Activated naive CD4-positive, alpha-beta T cell treated with Interleukin-2 at 50 U/mL for 16 hours (primary cell): ENCODE measurements at regions not wholly inside any gene's neighbourhood (a gene's known extent, or its start where the extent isn't known, plus 50 kb on each side); places are given as distances from the start of the nearest gene placed in this dataset.
A peak's percentile ranks its signal among the peaks of the same experiment; 100 is the strongest.
"Not testable (repeated sequence)": the region's sequence is repeated elsewhere in the genome, so short reads cannot be mapped to it uniquely, and the experiment has no call there.

Experiments used
- DNase-seq: peaks from one replicate; pipeline ENCODE4 v3.0.0-alpha.2; 2020

GRCh38 chr1:55304229-55304740, 89.1 kb upstream of the USP24 start:
- no peak for DNase-seq

- no peak for DNase-seq
These were observed 87.8 kb upstream of the USP24 start for GRCh38 chr1:55302972-55303371.

- DNase-seq: no peak
These were observed 86.7 kb upstream of the USP24 start for GRCh38 chr1:55301912-55302311.

GRCh38 chr1:55300975-55301374, 85.8 kb upstream of the USP24 start:
- no peak for DNase-seq

- no peak for DNase-seq
These were observed 83.2 kb upstream of the USP24 start for GRCh38 chr1:55298167-55298894.

- DNase-seq: not testable (repeated sequence)
These were observed 81.1 kb upstream of the USP24 start for GRCh38 chr1:55296247-55296646.

GRCh38 chr1:55289614-55290013, 74.5 kb upstream of the USP24 start:
- DNase-seq: no peak

GRCh38 chr1:55289042-55289441, 73.9 kb upstream of the USP24 start:
- DNase-seq: no peak

GRCh38 chr1:55288245-55288644, 73.1 kb upstream of the USP24 start:
- DNase-seq: no peak

- no peak for DNase-seq
These were observed 72.6 kb upstream of the USP24 start for GRCh38 chr1:55287723-55288122.

GRCh38 chr1:55286856-55287602, 71.9 kb upstream of the USP24 start:
- DNase-seq: no peak

GRCh38 chr1:55285834-55286233, 70.7 kb upstream of the USP24 start:
- no peak for DNase-seq

GRCh38 chr1:55284856-55285255, 69.7 kb upstream of the USP24 start:
- no peak for DNase-seq

GRCh38 chr1:55282058-55282457, 66.9 kb upstream of the USP24 start:
- no peak for DNase-seq

- DNase-seq: no peak
These were observed 65.6 kb upstream of the USP24 start for GRCh38 chr1:55280731-55281130.

- DNase-seq: no peak
These were observed 64.5 kb upstream of the USP24 start for GRCh38 chr1:55279627-55280026.

- DNase-seq: no peak
These were observed 63.2 kb upstream of the USP24 start for GRCh38 chr1:55278378-55278777.

GRCh38 chr1:55277377-55278130, 62.4 kb upstream of the USP24 start:
- peak; percentile 81 for DNase-seq

- DNase-seq: no peak
These were observed 61.7 kb upstream of the USP24 start for GRCh38 chr1:55276671-55277376.

- DNase-seq: no peak
These were observed 60.8 kb upstream of the USP24 start for GRCh38 chr1:55275941-55276341.

GRCh38 chr1:55275151-55275748, 60.1 kb upstream of the USP24 start:
- DNase-seq: no peak

GRCh38 chr1:55272994-55273393, 57.8 kb upstream of the USP24 start:
- DNase-seq: no peak
